Spinal cord (tissue), 9 donors: ENCODE measurements at regions not wholly inside any gene's neighbourhood (a gene's known extent, or its start where the extent isn't known, plus 50 kb on each side); places are given as distances from the start of the nearest gene placed in this dataset.

Experiments used
- DNase-seq, 6 donors: peaks; one replicate each; pipeline versions ENCODE4 v3.0.0 to v3.0.0-alpha.2; 2013 to 2015; ENCODE audit warnings: low spot score in 6 of 6, low read depth in 4 of 6
- H3K27ac ChIP-seq: one replicate; pipeline ENCODE4 v1.5.1; 2013; ENCODE audit warnings: low read depth, low read length, control low read depth
- H3K27me3 ChIP-seq: one replicate; pipeline ENCODE4 v1.6.1; 2013; ENCODE audit warnings: low read length; ENCODE audit not compliant: control insufficient read depth, insufficient read depth
- H3K36me3 ChIP-seq: one replicate; pipeline ENCODE4 v1.6.1; 2013; ENCODE audit warnings: low read length; ENCODE audit not compliant: control insufficient read depth, insufficient read depth
- H3K4me1 ChIP-seq: one replicate; pipeline ENCODE4 v1.6.1; 2013; ENCODE audit warnings: low read length; ENCODE audit not compliant: control insufficient read depth, insufficient read depth
- H3K4me3 ChIP-seq: one replicate; pipeline ENCODE4 v1.5.1; 2013; ENCODE audit warnings: low read depth, low read length, control low read depth
- H3K9me3 ChIP-seq: one replicate; pipeline ENCODE4 v1.6.1; 2013; ENCODE audit warnings: low read length; ENCODE audit not compliant: control insufficient read depth, insufficient read depth
- WGBS: methylation state at CpG from one replicate; pipeline ENCODE4 v1.1.5; 2013; ENCODE audit warnings: missing lambda C conversion rate; ENCODE audit not compliant: insufficient coverage; 5-methylcytosine and 5-hydroxymethylcytosine counted together
- donor health status: healthy.

DNA sequence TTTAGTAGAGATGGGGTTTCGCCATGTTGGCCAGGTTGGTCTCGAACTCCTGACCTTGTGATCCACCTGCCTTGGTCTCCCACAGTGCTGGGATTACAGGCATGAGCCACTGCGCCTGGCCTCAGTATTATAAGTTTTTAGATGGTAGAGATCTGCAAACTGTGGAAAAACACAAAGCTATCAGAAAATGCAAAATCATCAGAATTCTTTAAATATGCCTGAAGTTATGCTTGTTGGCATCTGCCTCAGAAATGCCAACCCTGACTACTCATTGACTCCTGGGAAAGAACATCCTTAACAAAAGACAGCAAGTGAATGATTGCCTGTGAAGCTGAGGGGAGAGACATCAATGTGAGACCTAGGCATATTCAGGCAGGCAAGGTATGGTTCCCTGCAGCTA is 94.3 kb upstream of the MB21D2 start:
- no peak overlapping the region for H3K27ac ChIP-seq
- peaks cover 5% of the 10 kb centered on the region for H3K4me1 ChIP-seq
- H3K36me3 ChIP-seq = no peaks in the 10 kb centered on the region
- peaks cover 2% of the 10 kb centered on the region for H3K27me3 ChIP-seq
- WGBS = 100% methylated on average over 1 of the region's 3 CpGs
- H3K4me3 ChIP-seq = no peak overlapping the region
- H3K9me3 ChIP-seq = peaks cover 4% of the 10 kb centered on the region
- no peak for DNase-seq

DNA sequence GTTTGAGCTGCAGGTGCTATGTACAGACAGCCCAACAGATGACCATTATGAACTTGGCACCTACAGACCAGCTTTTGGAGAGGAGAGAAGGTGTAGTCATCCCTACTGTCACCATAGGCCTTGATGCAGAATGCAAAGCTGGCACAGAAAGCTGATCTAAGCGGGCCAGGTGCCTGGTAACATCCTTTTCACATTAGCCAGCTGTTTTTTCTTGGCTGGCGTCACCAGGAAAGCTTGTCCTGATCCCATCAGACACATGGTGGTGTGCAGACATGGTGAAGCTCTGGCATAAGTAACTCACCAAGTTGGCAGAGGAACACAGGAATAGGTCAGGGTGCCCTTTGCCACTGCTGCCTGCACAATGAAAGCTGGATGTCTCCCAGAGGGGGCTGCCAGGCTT is 97.2 kb upstream of the MB21D2 start:
- Histone ChIP-seq H3K27me3 (peaks cover 2% of the 10 kb centered on the region), H3K27ac (no peak overlapping the region), H3K4me3 (no peak overlapping the region), H3K36me3 (no peaks in the 10 kb centered on the region), H3K9me3 (peaks cover 4% of the 10 kb centered on the region), H3K4me1 (peaks cover 5% of the 10 kb centered on the region)
- DNase-seq = peak in 2 of 6 donors; percentile 20 to 67
- WGBS = 72% methylated on average over 2 of the region's 2 CpGs

DNA sequence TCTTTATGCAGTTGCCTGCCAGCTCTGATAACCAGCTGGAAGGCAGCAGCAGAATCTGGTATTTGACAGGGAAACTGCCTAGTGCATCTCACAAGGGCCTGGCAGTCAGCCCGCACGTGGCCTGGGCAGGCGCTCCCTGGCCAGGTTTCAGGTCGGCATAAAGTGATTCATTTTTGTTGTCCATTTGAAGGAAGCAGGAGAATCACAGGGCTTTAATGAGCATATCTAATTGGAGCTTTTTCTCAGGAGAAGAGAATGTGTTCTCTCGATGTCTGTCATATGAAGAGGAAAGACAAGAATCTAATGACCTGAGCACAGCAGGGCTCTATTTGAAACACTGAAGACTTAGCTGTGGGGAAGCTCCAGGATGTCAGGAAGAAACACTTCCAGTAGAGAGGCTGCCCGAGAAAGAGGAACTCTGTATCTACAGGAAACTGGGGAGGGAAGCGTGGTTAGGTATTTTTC is 98.8 kb upstream of the MB21D2 start:
- no peak overlapping the region for H3K27ac ChIP-seq
- H3K36me3 ChIP-seq = no peaks in the 10 kb centered on the region
- H3K9me3 ChIP-seq = peaks cover 4% of the 10 kb centered on the region
- no peaks in the 10 kb centered on the region for H3K27me3 ChIP-seq
- WGBS = 20% methylated on average over 6 of the region's 7 CpGs
- no peak overlapping the region for H3K4me3 ChIP-seq
- H3K4me1 ChIP-seq = peaks cover 5% of the 10 kb centered on the region
- peak in 3 of 6 donors; percentile 35 to 77 (median 62) for DNase-seq

DNA sequence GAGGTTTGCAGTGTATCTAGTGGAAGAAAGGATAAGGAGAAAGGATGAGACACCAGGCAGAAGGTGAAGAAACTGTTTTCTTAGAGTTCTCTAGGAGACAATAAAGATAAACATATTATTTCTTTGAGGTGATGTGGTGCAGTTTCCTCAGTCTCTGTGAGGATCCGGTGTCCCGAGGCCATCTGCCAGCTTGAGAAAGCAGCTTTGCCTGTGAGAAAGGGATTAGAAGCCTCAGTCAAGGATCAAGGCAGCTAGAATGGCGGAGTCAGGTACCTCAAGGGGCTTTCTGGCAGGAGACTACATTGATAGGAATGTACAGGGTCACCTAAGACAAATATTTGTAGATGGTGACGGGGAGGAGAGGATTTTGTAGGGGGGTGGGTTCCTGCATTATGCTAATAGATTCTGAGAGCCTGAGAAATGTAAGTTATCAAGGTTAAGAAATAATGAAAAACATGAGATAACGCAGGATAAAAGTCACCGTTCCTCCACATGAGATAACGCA is 103.9 kb upstream of the MB21D2 start:
- H3K27me3 ChIP-seq = no peaks in the 10 kb centered on the region
- H3K4me1 ChIP-seq = no peaks in the 10 kb centered on the region
- WGBS = 93% methylated on average over 4 of the region's 7 CpGs
- H3K9me3 ChIP-seq = no peaks in the 10 kb centered on the region
- H3K36me3 ChIP-seq = no peaks in the 10 kb centered on the region
- H3K27ac ChIP-seq = no peak overlapping the region
- H3K4me3 ChIP-seq = no peak overlapping the region
- DNase-seq = no peak

DNA sequence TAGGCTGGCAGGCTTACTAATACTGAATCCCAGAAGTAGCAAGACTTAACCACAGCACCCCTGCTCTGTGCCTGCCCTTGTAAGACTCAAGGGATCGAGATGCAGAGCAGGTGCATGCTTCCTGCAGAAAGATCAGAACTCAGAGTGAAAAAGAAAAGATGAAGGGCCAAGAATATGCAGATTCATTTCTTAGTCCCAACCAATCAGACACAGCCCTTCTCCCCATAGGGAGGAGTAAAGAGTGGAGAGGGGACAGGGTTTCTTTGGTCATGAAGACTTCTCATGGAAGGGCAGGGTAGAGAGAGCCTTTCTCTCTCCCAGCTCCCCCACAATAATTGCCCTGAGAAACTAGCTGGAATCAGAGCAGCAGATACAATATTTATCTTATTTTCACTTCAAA is 105.6 kb upstream of the MB21D2 start:
- no peaks in the 10 kb centered on the region for H3K27me3 ChIP-seq
- no peak for DNase-seq
- no peak overlapping the region for H3K4me3 ChIP-seq
- H3K36me3 ChIP-seq = no peaks in the 10 kb centered on the region
- no peak overlapping the region for H3K27ac ChIP-seq
- no peaks in the 10 kb centered on the region for H3K9me3 ChIP-seq
- WGBS = no CpG with 5 or more reads among the region's 1 CpG
- no peaks in the 10 kb centered on the region for H3K4me1 ChIP-seq

DNA sequence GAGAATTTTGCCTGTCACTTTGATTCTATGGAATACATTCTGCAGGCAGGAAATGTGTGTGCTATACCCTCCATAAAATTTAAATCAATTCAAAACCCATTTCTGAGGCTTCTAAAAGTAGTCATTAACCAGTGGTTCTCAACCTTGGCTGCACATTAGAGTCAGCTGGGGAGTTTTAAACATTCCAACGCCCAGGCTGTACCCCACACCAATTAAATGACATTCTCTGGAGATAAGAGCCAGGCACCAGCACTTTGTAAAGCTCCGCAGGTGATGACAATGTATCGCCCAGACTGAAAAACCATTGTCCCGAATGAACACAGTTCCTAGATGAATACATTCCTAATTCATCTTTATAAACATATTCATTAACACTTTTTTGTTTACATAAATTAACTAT is 110.6 kb upstream of the MB21D2 start:
- DNase-seq = peak in 1 of 6 donors; percentile 70
- Histone ChIP-seq H3K4me1 (no peaks in the 10 kb centered on the region), H3K27me3 (no peaks in the 10 kb centered on the region), H3K36me3 (no peaks in the 10 kb centered on the region), H3K27ac (no peak overlapping the region), H3K4me3 (no peak overlapping the region), H3K9me3 (no peaks in the 10 kb centered on the region)
- WGBS = no CpG with 5 or more reads among the region's 4 CpGs

DNA sequence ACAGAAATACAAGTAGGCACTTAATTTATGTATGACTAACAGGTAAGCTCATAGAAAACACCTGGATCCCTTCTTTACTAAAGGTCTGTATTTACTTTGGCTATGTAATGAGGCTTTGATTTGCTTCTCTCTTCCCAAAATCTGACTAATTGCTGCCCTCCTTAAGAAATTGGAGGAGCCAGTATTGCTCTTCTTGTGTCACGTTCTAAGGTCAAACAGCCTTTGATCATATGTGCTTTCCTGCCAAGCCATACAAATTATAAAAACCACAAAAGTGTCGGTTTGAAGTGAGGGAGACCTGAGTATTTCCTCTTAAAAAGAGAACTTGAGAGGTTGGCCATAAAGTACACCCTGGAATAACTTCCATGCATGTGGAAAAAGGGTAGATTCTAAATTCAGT is 112.1 kb upstream of the MB21D2 start:
- no peak overlapping the region for H3K4me3 ChIP-seq
- H3K36me3 ChIP-seq = no peaks in the 10 kb centered on the region
- WGBS = no CpG with 5 or more reads among the region's 2 CpGs
- no peaks in the 10 kb centered on the region for H3K9me3 ChIP-seq
- H3K27me3 ChIP-seq = no peaks in the 10 kb centered on the region
- DNase-seq = no peak
- no peaks in the 10 kb centered on the region for H3K4me1 ChIP-seq
- no peak overlapping the region for H3K27ac ChIP-seq

DNA sequence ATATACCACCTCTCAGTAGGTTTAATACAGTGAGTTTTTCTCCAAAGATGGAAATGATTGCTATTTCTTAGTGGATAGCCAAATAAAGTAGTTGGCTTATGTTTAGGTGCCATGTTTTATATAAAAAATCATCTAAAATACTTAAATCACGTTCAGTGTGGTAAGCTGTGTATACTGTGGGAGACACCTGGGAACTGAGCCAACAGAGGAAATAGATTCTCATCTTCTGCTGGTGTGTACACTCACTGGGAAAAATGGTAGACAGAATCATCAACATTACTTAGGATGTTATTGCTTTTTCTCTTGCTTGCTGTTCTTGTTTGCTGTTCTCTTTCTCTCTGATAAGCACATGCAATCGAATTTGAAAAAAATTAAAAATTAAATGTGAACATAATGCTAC is 112.6 kb upstream of the MB21D2 start:
- peak in 1 of 6 donors; percentile 57 for DNase-seq
- Histone ChIP-seq H3K27me3 (no peaks in the 10 kb centered on the region), H3K4me3 (no peak overlapping the region), H3K4me1 (no peaks in the 10 kb centered on the region), H3K9me3 (no peaks in the 10 kb centered on the region), H3K36me3 (no peaks in the 10 kb centered on the region), H3K27ac (no peak overlapping the region)
- no CpG with 5 or more reads among the region's 2 CpGs for WGBS

DNA sequence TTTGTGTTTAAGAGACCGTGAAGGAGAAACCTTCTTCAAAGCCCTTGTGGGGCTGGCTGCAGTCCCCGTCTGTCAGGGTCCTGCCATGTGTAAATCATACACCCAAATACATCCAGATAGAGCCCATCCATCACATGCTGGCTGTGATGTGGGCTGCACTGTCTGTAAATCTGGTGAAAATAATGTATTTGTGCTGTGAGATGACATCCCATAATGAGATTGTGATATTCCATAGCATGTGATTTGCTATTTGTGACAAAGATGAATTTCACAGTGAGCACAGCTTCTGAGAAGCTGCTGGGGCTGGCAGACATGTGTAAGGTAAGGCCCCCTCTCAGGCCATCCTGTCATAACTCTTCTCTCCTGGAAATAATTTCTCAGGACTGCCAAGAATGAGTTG is 114.3 kb upstream of the MB21D2 start:
- no peaks in the 10 kb centered on the region for H3K27me3 ChIP-seq
- DNase-seq = peak in 1 of 6 donors; percentile 43
- no peak overlapping the region for H3K27ac ChIP-seq
- no peaks in the 10 kb centered on the region for H3K36me3 ChIP-seq
- H3K4me1 ChIP-seq = no peaks in the 10 kb centered on the region
- WGBS = 62% methylated on average over 2 of the region's 2 CpGs
- no peaks in the 10 kb centered on the region for H3K9me3 ChIP-seq
- H3K4me3 ChIP-seq = no peak overlapping the region

DNA sequence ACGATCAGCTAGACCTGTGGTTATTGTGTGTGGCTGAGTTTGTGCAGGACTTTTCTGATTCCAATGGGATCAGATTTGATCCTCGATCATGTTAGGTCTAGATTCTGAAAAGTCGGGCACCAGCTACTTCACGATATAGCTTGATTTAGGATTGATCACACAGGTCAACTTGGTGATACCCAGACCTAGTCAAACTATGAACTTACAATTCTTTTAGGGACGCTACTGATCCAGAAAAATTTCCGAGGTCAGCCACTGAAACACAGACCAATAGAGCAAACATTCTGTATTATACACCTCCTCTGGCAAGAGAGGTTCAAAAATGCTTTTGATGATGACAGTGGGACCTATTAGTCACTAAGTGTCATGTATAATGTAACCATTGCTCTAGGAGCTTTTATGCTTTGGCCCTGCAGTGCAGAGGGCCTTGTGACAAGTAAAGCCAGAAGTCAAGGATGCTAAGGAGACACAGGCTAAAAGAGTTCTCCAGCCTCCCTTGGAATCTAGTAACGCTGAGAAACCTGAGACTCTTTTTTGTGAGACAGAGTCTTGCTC is 115.6 kb upstream of the MB21D2 start:
- Histone ChIP-seq H3K9me3 (no peaks in the 10 kb centered on the region), H3K4me3 (no peak overlapping the region), H3K27ac (no peak overlapping the region), H3K27me3 (no peaks in the 10 kb centered on the region), H3K4me1 (no peaks in the 10 kb centered on the region), H3K36me3 (no peaks in the 10 kb centered on the region)
- 98% methylated on average over 4 of the region's 7 CpGs for WGBS
- no peak for DNase-seq
